CD4-positive, alpha-beta T cell treated with Interleukin-2 at 100 ng/mL for 4 hours (primary cell): ENCODE measurements at regions not wholly inside any gene's neighbourhood (a gene's known extent, or its start where the extent isn't known, plus 50 kb on each side); places are given as distances from the start of the nearest gene placed in this dataset.

Experiments
- DNase-seq: peaks from one replicate; pipeline ENCODE4 v3.0.0-alpha.2; 2020; ENCODE audit warnings: low spot score

- no peak for DNase-seq
These were observed 268.7 kb upstream of the THRB start for GRCh38 chr3:24763393-24763792.

- DNase-seq: no peak
These were observed 269.7 kb upstream of the THRB start for GRCh38 chr3:24764236-24764915.

- no peak for DNase-seq
These were observed 270.7 kb upstream of the THRB start for GRCh38 chr3:24765399-24765798.

- DNase-seq: no peak
These were observed 275.3 kb upstream of the THRB start for GRCh38 chr3:24769918-24770317.

GRCh38 chr3:24773798-24774197 lies 279.1 kb upstream of the THRB start:
- DNase-seq: no peak

- no peak for DNase-seq
These were observed 286.3 kb upstream of the THRB start for GRCh38 chr3:24780991-24781390.

GRCh38 chr3:24781454-24781853 lies 286.8 kb upstream of the THRB start:
- DNase-seq: no peak

- no peak for DNase-seq
These were observed 299.2 kb upstream of the THRB start for GRCh38 chr3:24793896-24794295.

GRCh38 chr3:24802614-24803013 lies 308.0 kb upstream of the THRB start:
- no peak for DNase-seq

- no peak for DNase-seq
These were observed 309.4 kb upstream of the THRB start for GRCh38 chr3:24804095-24804494.

GRCh38 chr3:24810881-24811280 lies 316.2 kb upstream of the THRB start:
- DNase-seq: no peak

- no peak for DNase-seq
These were observed 317.5 kb upstream of the THRB start for GRCh38 chr3:24812116-24812515.

- no peak for DNase-seq
These were observed 323.4 kb upstream of the THRB start for GRCh38 chr3:24818055-24818454.

GRCh38 chr3:24828011-24828410 lies 333.4 kb upstream of the THRB start:
- no peak for DNase-seq

- DNase-seq: no peak
These were observed 333.9 kb upstream of the THRB start for GRCh38 chr3:24828551-24828950.

GRCh38 chr3:24829011-24829581 lies 334.4 kb upstream of the THRB start:
- no peak for DNase-seq

- DNase-seq: no peak
These were observed 335.1 kb upstream of the THRB start for GRCh38 chr3:24829629-24830229.

GRCh38 chr3:24830230-24831152 lies 335.8 kb upstream of the THRB start:
- DNase-seq: no peak

- DNase-seq: no peak
These were observed 336.6 kb upstream of the THRB start for GRCh38 chr3:24831221-24831620.

GRCh38 chr3:24832891-24833290 lies 338.2 kb upstream of the THRB start:
- no peak for DNase-seq

- no peak for DNase-seq
These were observed 339.8 kb upstream of the THRB start for GRCh38 chr3:24834442-24834841.

GRCh38 chr3:24835510-24835909 lies 340.9 kb upstream of the THRB start:
- DNase-seq: no peak

- DNase-seq: no peak
These were observed 343.0 kb upstream of the THRB start for GRCh38 chr3:24837601-24838000.
